HG03060 (cell line): ENCODE measurements at regions not wholly inside any gene's neighbourhood (a gene's known extent, or its start where the extent isn't known, plus 50 kb on each side); places are given as distances from the start of the nearest gene placed in this dataset.
A peak's percentile ranks its signal among the peaks of the same experiment; 100 is the strongest.

Experiments used
- ATAC-seq: cut with Tn5 transposase; IDR thresholded peaks from one replicate; pipeline ENCODE4 v1.9.1; 2021; ENCODE audit warnings: low read depth, moderate number of reproducible peaks; ENCODE audit not compliant: unreplicated experiment

DNA sequence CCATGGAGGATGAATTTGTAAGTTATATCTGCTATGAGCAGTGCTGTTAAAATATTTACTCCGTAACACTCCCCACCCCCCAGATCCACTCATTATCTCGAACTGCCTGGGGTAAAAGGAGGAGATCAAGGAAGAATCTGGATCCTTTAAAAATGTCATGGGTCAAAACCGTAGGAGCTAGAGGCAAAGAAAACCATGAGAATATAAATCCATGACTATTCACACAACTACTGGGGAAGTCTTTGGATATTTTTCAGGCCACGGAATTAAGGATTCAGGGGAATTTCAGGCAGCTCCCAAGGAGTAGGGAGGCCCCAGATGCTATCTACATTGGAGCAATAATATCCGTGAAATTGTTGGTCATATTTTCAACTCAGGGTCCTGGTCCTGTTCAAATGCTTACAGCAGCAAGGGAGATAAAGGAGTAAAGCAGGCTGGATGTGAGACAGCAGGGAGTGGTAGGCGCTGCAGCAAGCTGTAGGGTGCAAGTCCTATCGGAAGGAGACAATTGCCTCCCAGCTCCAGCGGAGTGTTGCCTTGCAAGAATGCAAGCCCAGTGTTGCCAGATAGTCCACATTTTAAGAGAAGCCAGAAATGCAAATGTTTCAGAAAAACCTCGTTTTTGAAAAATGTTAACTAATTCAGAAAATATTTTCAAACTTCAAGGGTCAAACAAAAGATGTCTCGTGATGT lies 116.2 kb upstream of the KIT start:
- ATAC-seq: no peak

DNA sequence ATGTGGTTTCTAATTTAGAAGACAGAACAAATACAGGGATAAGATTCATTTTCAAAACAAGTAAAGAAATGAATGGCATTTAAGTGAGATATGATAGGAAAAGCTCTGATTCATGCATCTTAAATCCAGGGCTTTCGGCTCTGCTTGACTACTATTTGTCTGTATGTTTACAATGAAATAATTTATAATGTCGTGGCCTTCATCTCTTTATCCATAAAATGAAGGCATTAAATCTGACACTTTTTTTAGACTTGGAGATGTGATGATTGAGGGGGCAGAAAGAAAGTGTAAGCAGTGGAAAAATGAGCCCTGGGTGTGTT lies 115.7 kb upstream of the KIT start:
- no peak for ATAC-seq

- no peak for ATAC-seq
Measured at GRCh38 chr4:54542540-54543041, 115.2 kb upstream of the KIT start.

DNA sequence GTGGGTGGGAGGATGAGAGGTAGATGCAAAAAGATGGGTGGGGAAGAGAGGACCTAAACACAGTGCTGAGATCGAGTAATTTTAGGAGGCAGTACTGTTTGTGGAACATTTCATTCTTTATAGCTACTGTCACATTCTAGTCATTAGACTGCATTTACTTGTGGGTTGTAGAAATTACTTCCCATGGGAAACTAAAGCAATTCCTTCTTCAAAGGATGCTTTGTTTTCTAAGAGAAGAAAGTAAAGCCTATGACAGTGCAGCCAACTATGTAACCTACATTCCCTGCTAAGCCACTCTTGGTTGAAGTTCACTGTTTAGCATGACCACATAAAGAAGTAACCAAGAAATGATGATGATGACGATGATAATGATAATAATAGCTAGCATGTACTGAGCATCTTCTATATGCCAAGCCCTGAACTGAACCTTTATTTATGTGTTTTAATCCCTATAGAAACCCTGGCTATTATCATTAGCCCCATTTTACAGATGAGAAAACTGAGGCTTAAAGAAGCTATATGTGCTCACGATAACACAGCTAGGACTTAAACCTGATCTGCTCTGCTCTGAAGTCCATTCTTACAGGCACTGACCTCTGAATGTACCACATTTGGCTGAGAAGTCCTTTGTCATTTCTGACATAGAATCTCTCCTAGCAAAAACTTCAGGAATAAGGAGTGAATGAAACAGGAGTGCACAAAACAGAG lies 114.5 kb upstream of the KIT start:
- ATAC-seq: no peak

DNA sequence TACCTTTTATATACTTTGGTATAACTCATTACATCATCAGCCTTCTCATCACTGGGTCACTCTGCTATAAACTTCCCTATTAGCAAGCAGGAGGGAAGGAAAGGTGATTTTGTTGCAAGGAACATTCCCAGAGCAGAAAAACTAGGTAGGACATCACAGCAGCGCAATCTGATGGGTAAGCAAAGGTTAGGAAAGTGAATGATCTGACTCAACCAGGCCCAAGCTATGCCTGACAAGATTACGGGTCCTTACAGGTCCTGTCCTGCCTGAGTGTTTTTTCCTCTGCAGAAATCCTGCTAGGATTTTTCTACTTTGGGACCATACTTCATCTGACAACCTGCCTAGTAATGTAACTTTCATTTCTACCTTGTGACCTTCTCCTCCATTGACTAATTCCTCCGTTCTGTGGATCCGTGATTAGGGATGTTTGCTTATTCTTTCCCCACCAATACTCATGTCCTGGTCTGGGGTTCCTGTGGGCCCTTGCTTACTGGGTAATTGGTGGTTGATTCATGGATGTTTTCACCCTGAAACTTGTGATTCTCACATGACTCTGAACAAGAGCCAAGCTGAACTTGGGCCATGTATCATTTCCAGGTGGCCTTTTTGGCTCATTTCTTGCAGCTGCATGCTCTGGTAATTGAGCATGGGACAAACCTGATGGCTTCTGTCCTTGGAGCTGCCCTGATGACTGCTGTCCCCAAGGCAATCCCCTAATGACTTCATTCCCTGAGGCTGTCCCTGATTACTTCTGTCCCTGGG lies 111.9 kb upstream of the KIT start:
- no peak for ATAC-seq

- ATAC-seq: peak; percentile 45
Measured at GRCh38 chr4:54547299-54548097, 110.3 kb upstream of the KIT start.

DNA sequence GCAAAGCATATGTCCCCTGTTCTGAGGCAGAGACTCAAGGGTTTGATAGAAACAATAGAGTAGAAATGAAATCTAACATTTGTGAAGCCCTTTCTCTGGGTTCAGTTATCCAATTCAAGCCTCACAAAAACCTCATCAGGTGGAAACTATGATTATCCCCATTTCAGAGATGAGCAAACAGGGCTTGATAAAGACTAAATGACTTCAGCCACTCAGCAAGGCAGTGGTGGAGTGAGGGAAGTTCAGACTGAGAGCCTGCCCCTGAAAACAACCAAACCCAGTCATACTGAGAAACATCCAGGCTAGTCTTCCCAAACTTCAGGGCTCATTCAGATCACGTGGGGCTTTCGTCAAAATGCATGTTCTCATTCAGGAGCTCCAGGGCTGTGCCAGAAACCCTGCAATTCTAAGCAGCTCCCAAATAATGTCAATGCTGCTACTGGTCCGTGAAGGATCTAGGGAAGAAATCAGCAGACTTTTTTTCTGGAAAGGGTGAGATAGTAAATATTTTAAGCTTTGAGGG lies 109.6 kb upstream of the KIT start:
- peak; percentile 25 for ATAC-seq

GRCh38 chr4:54548831-54549460 lies 108.8 kb upstream of the KIT start:
- ATAC-seq: no peak

DNA sequence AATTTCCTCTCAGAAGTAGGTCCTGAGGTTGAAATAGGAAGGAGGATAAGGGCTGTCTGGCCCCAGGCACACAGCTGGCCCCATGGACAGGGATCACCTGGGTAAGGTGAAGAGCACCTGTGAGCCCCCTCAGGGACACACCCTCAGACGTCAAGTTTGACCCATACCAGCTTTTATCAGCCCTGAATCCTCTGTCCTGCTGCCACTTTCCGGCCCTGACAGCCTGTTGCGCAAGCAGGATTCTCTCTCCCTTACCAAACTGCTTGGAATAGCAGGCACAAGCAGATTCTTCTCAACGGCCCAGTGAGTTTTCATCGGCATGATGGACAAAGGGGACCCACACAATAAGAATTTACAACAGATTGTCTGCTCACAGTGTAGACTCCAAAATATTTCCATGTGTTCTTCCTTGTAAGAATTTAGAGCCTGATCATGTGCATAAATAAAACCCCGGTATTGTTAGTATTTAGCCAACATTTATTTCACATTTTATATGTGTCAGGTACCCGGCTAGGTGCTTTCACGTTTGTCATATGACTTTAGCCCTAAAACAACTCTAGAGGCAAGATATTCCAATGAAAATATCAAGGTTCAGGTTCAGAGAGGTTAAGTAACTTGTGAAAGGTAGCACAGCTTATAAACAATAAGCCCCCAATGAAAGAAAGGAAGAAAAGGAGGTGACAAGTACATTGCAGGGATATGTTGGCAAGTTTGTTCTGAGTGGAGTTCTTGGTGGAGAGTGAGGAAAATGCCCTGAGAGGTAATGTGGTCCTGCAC lies 107.2 kb upstream of the KIT start:
- ATAC-seq: no peak

- no peak for ATAC-seq
Measured at GRCh38 chr4:54553001-54553400, 104.8 kb upstream of the KIT start.

DNA sequence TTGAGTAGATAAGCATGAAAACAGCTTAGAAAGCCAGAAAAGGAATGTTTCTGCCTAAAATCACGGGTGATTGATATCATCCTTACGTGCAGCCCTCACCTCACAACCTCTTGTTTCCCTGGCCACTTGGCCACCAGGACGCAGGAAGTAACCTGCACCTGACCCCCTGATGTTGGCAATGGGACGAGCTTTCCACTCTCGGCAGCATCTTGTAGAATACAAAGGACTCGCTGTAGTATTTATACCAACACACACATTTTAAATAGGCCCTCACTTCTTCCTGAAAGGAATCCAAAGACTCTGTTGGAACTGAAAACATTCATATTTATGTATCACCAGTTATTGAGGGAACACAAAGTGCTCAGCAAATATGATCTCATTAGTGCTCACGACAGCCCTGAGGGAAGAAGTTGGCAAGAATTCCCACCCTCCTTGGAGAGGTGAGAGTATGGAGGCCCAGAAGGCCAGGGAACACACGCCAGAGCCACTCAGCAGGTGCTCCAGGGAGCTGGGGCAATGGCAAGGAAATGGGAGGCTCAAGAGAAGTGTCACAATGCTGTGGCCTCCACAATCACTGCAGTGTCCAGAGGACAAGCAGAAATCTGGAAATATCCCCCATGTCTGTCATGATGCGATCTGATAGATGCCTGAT lies 103.3 kb upstream of the KIT start:
- no peak for ATAC-seq

GRCh38 chr4:54556051-54556450 lies 101.7 kb upstream of the KIT start:
- ATAC-seq: no peak

DNA sequence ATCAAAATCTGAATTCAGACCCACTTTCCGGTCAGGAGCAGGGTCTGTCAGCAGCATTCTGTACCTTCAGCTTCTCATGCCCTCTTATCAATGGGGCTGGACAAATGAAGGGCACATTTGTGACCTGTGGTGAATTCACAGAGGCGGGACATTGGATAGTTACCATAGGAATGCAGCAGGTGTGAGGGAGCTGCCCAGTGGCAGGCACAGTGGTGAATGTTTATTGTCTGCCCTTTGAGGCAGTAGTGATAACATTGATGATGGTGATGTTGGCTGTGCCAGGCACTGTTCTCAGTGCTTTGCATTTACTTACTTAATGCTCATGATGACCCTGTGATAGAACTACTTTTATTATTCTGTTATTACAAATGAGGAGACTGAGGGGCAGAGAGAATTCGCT lies 101.2 kb upstream of the KIT start:
- ATAC-seq: no peak

DNA sequence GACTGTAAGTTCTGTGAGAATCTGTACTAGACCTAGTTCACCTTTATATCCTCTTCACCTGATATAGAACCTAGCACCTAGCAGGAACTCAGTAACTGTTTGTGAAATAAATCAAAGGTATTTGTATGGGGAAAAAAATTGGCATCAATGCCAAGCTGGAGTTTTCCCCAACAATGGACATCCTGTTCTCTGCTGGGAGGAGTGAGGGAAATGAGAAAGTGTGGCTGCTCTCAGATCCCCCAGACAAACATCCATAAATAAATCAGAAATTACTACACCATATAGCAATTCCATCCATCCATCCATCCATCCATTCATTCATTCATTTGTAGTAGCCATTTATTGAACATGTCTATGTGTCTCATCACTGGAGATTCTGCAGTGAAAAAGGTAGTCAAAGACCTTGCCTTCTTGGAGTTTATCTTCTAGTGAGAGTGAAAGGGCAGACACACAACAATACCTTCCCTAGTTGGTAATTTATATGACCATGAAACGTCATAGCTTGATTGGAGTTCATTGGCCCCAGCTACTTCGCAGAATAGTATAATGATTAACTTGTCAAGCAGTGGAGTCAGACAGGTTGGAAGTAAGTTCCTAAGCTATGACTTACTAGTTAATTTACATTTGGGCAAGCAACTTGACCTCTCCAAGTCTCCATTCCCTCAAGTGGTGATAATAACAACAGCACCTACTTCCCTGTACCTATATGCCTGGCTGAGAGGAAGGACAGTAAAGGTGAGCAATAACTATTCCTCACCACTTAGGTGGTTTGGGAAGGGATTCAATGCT lies 98.7 kb upstream of the KIT start:
- no peak for ATAC-seq

GRCh38 chr4:54560513-54560912 lies 97.2 kb upstream of the KIT start:
- ATAC-seq: no peak

GRCh38 chr4:54561940-54562339 lies 95.8 kb upstream of the KIT start:
- no peak for ATAC-seq

GRCh38 chr4:54566608-54567007 lies 91.1 kb upstream of the KIT start:
- ATAC-seq: no peak

- ATAC-seq: no peak
Measured at GRCh38 chr4:54567327-54567726, 90.4 kb upstream of the KIT start.
